Activated B cell treated with CpG ODN at 0.5 μM for 24 hours (primary cell): ENCODE measurements at regions not wholly inside any gene's neighbourhood (a gene's known extent, or its start where the extent isn't known, plus 50 kb on each side); places are given as distances from the start of the nearest gene placed in this dataset.

ENCODE experiments used
- ATAC-seq: fragments of 200-7000 bp; cut with Tn5 transposase; one replicate; pipeline ENCODE4 v1.10.0; 2021; ENCODE audit warnings: low read depth, mild to moderate bottlenecking, moderate library complexity
- CTCF ChIA-PET: fragments of 350-600 bp; sonication (Branson Sonifier 250); formaldehyde crosslinking; loops from one replicate; lab custom pipeline; 2021; ENCODE audit warnings: antibody characterized with exemption; lab: Charles Lee
- POLR2A ChIA-PET: fragments of 350-600 bp; sonication (Branson Sonifier 250); formaldehyde crosslinking; loops from one replicate; lab custom pipeline; 2021; ENCODE audit warnings: antibody characterized with exemption; lab: Charles Lee
- DNase-seq: peaks from one replicate; pipeline ENCODE4 v3.0.0; 2022
- H3K27ac Mint-ChIP-seq: one replicate; pipeline ENCODE4 v1.8.0; 2020; ENCODE audit warnings: mixed read lengths
- H3K27me3 Mint-ChIP-seq: one replicate; pipeline ENCODE4 v1.8.0; 2021; ENCODE audit warnings: mixed read lengths
- H3K36me3 Mint-ChIP-seq: one replicate; pipeline ENCODE4 v1.8.0; 2021; ENCODE audit warnings: low read depth, mixed read lengths
- H3K4me1 Mint-ChIP-seq: one replicate; pipeline ENCODE4 v1.8.0; 2021; ENCODE audit warnings: mixed read lengths
- H3K4me3 Mint-ChIP-seq: one replicate; pipeline ENCODE4 v1.8.0; 2020; ENCODE audit warnings: mild to moderate bottlenecking, mixed read lengths
- H3K9me3 Mint-ChIP-seq: one replicate; pipeline ENCODE4 v1.8.0; 2020; ENCODE audit warnings: mixed read lengths
- intact Hi-C: fragments of 100-400 bp; cut with micrococcal nuclease; formaldehyde crosslinking; loops from one replicate; pipeline ENCODE4 v1.15.1; 2024
- TF ChIP-seq, protein P1 (sequence below): fragments of 200-600 bp; IDR thresholded peaks from one replicate; pipeline ENCODE4 v1.8.0; 2022; ENCODE audit warnings: antibody characterized with exemption, mild to moderate bottlenecking

GRCh38 chr1:96049759-96050409 lies 671.7 kb upstream of the PTBP2 start:
- DNase-seq: no peak
- H3K4me3 Mint-ChIP-seq: no peak overlapping the region
- no peaks in the 10 kb centered on the region for H3K27me3 Mint-ChIP-seq
- H3K27ac Mint-ChIP-seq: no peak overlapping the region
- H3K36me3 Mint-ChIP-seq: no peaks in the 10 kb centered on the region
- no peak for ATAC-seq
- ChIA-PET POLR2A (no interaction called here), CTCF (no interaction called here)
- TF ChIP-seq, protein P1, sequence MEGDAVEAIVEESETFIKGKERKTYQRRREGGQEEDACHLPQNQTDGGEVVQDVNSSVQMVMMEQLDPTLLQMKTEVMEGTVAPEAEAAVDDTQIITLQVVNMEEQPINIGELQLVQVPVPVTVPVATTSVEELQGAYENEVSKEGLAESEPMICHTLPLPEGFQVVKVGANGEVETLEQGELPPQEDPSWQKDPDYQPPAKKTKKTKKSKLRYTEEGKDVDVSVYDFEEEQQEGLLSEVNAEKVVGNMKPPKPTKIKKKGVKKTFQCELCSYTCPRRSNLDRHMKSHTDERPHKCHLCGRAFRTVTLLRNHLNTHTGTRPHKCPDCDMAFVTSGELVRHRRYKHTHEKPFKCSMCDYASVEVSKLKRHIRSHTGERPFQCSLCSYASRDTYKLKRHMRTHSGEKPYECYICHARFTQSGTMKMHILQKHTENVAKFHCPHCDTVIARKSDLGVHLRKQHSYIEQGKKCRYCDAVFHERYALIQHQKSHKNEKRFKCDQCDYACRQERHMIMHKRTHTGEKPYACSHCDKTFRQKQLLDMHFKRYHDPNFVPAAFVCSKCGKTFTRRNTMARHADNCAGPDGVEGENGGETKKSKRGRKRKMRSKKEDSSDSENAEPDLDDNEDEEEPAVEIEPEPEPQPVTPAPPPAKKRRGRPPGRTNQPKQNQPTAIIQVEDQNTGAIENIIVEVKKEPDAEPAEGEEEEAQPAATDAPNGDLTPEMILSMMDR: no peak
- H3K4me1 Mint-ChIP-seq: no peaks in the 10 kb centered on the region
- H3K9me3 Mint-ChIP-seq: peaks cover 4% of the 10 kb centered on the region
- intact Hi-C loops: no loop called here

GRCh38 chr1:96059276-96059675 lies 662.3 kb upstream of the PTBP2 start:
- TF ChIP-seq, protein P1: no peak
- H3K4me1 Mint-ChIP-seq: no peaks in the 10 kb centered on the region
- CTCF ChIA-PET: no interaction called here
- no peak overlapping the region for H3K4me3 Mint-ChIP-seq
- intact Hi-C loops: no loop called here
- no peak for ATAC-seq
- H3K36me3 Mint-ChIP-seq: no peaks in the 10 kb centered on the region
- no peak for DNase-seq
- no peak overlapping the region for H3K27ac Mint-ChIP-seq
- no peaks in the 10 kb centered on the region for H3K27me3 Mint-ChIP-seq
- POLR2A ChIA-PET: no interaction called here
- H3K9me3 Mint-ChIP-seq: peaks cover 5% of the 10 kb centered on the region

DNA sequence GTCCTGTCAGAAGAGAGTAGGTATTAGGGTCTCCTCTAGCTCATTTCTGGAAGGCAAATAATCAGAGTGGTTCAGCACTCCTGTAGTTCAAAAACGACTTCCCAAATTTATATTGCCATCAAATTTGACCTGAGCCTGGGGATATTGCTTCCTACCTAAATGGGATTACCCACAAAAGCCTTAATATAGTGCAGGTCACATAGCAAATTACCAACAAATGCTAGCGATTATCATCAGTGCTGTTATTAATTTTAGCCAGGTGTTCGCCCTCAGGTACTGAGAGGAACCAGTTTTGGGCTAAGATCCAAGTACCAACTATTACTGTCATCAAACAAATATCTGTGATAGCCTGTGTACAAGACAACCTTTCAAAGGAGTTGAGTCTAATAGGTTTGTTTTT lies 661.8 kb upstream of the PTBP2 start:
- DNase-seq (no peak), ATAC-seq (no peak)
- Mint-ChIP-seq H3K36me3 (no peaks in the 10 kb centered on the region), H3K4me1 (no peaks in the 10 kb centered on the region), H3K27me3 (no peaks in the 10 kb centered on the region), H3K9me3 (peaks cover 2% of the 10 kb centered on the region), H3K27ac (no peak overlapping the region), H3K4me3 (no peak overlapping the region)
- intact Hi-C loops: no loop called here
- TF ChIP-seq, protein P1: no peak
- ChIA-PET CTCF (no interaction called here), POLR2A (no interaction called here)

DNA sequence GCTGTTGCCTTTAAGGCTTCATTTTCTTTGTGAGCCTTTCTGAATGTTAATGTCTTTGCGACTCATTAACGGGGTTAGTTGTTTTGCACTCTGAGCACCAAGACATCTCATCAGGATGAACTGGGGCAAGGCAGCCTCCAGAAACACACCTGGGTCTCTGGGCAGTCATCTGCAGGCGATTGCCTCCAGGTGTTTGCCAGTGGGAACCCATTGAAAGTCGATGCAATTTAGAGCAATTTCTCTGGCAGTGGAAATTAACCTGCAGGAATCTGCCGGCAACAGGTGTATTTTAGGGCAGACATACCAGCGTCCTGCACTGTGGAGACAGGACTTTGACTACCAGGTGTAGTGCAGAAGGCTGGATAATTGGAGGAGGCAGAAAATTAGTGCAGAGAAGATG lies 661.0 kb upstream of the PTBP2 start:
- no peaks in the 10 kb centered on the region for H3K4me1 Mint-ChIP-seq
- H3K36me3 Mint-ChIP-seq: no peaks in the 10 kb centered on the region

DNA sequence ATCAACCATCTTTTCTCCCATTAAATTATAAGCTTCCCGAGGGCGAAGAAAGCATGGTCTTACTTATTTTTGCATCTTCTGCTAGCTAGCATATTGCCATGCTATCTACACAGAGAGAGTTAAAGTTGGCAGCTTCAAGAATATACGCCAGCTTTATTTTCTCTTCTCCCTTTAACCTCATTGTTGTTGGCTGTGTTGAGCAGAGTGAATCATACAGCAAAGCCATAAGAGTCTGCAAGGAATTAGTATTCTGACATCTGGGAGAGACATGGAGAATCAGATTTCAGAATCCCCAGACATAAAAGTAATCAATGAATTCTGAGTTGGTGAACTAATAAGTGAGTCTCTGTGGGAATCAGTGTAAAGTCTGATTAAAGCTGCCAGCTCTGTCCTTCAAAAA lies 649.6 kb upstream of the PTBP2 start:
- Mint-ChIP-seq H3K4me3 (no peak overlapping the region), H3K27ac (no peak overlapping the region), H3K4me1 (no peaks in the 10 kb centered on the region), H3K36me3 (no peaks in the 10 kb centered on the region), H3K27me3 (no peaks in the 10 kb centered on the region), H3K9me3 (peaks cover 7% of the 10 kb centered on the region)
- no peak for DNase-seq
- intact Hi-C loops: no loop called here
- TF ChIP-seq, protein P1: no peak
- no peak for ATAC-seq
- POLR2A ChIA-PET: no interaction called here
- CTCF ChIA-PET: no interaction called here

More for the DNA sequence above, 661.0 kb upstream of the PTBP2 start:
- CTCF ChIA-PET: no interaction called here
- H3K9me3 Mint-ChIP-seq: peaks cover 2% of the 10 kb centered on the region
- ATAC-seq (no peak), DNase-seq (no peak)
- intact Hi-C loops: no loop called here
- POLR2A ChIA-PET: no interaction called here
- H3K27me3 Mint-ChIP-seq: no peaks in the 10 kb centered on the region
- H3K4me3 Mint-ChIP-seq: no peak overlapping the region
- no peak overlapping the region for H3K27ac Mint-ChIP-seq
- TF ChIP-seq, protein P1: no peak
